ENCODE measurements at regions not wholly inside any gene's neighbourhood (a gene's known extent, or its start where the extent isn't known, plus 50 kb on each side); places are given as distances from the start of the nearest gene placed in this dataset.

- TF ChIP-seq SP2 (IDR thresholded peaks at IDR 0.05; ENCODE audit: low read length): no peak
- TF ChIP-seq KDM5A (IDR thresholded peaks at IDR 0.05; ENCODE audit: low read length): no peak
- TF ChIP-seq EZH2 (IDR thresholded peaks at IDR 0.05; ENCODE audit: low read depth, low read length, severe bottlenecking): no peak
- TF ChIP-seq E2F6 (IDR thresholded peaks at IDR 0.05): no peak
Observed at GRCh38 chr5:147995846-147996245, 67.9 kb upstream of the SPINK5 start (continued).

All from H1 (cell line).